Testis (tissue), 2 donors: ENCODE measurements at regions not wholly inside any gene's neighbourhood (a gene's known extent, or its start where the extent isn't known, plus 50 kb on each side); places are given as distances from the start of the nearest gene placed in this dataset.

Experiments used
- DNase-seq: peaks from one replicate; pipeline ENCODE4 v3.0.0-alpha.2; 2019
- H3K27ac ChIP-seq, 2 donors: fragments of 200-600 bp; sonication (generic); one replicate each; pipeline ENCODE4 v1.5.1; 2019
- H3K27me3 ChIP-seq: fragments of 200-600 bp; sonication (generic); one replicate; pipeline ENCODE4 v1.5.1; 2019
- H3K36me3 ChIP-seq: fragments of 200-600 bp; sonication (generic); one replicate; pipeline ENCODE4 v1.5.1; 2017; ENCODE audit warnings: low read depth; ENCODE audit errors: missing control alignments
- H3K4me1 ChIP-seq: fragments of 200-600 bp; sonication (generic); one replicate; pipeline ENCODE4 v1.5.1; 2019
- H3K4me3 ChIP-seq, 2 donors: fragments of 200-600 bp; sonication (generic); one replicate each; pipeline ENCODE4 v1.5.1; 2017 to 2019
- H3K9me3 ChIP-seq: fragments of 200-600 bp; sonication (generic); one replicate; pipeline ENCODE4 v1.5.1; 2017
- POLR2A ChIP-seq: fragments of 450-650 bp; IDR thresholded peaks from one replicate; pipeline ENCODE4 v1.6.1; 2017; ENCODE audit warnings: antibody characterized with exemption, mild to moderate bottlenecking, moderate library complexity
- WGBS, 2 donors: methylation state at CpG; one replicate each; pipeline ENCODE4 v1.1.5; 2018; 5-methylcytosine and 5-hydroxymethylcytosine counted together
- intact Hi-C: fragments of 100-400 bp; cut with DNase I; formaldehyde crosslinking; loops from one replicate; pipeline ENCODE4 v1.15.1; 2023; ENCODE audit warnings: low total_unique reads
- TF ChIP-seq, protein P1 (sequence below), 3 experiments: fragments of 450-650 bp in 2 of 3; fragments of 200-600 bp in 1 of 3; sonication (generic) in 1 of 3; IDR thresholded peaks; one replicate each; pipeline ENCODE4 v1.5.1; 2016 to 2019; ENCODE audit warnings: antibody characterized with exemption in 3 of 3, mild to moderate bottlenecking in 2 of 3, moderate library complexity in 1 of 3

GRCh38 chr5:3489239-3489843, 106.3 kb upstream of the IRX1 start:
- DNase-seq, result no peak
- Histone ChIP-seq H3K27ac (no peak overlapping the region), H3K36me3 (no peaks in the 10 kb centered on the region), H3K4me3 (no peak overlapping the region), H3K27me3 (no peaks in the 10 kb centered on the region), H3K9me3 (no peaks in the 10 kb centered on the region), H3K4me1 (no peaks in the 10 kb centered on the region)
- no peak for TF ChIP-seq POLR2A
- TF ChIP-seq, protein P1, sequence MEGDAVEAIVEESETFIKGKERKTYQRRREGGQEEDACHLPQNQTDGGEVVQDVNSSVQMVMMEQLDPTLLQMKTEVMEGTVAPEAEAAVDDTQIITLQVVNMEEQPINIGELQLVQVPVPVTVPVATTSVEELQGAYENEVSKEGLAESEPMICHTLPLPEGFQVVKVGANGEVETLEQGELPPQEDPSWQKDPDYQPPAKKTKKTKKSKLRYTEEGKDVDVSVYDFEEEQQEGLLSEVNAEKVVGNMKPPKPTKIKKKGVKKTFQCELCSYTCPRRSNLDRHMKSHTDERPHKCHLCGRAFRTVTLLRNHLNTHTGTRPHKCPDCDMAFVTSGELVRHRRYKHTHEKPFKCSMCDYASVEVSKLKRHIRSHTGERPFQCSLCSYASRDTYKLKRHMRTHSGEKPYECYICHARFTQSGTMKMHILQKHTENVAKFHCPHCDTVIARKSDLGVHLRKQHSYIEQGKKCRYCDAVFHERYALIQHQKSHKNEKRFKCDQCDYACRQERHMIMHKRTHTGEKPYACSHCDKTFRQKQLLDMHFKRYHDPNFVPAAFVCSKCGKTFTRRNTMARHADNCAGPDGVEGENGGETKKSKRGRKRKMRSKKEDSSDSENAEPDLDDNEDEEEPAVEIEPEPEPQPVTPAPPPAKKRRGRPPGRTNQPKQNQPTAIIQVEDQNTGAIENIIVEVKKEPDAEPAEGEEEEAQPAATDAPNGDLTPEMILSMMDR (IDR thresholded peaks at IDR 0.05), result no peak
- 66 to 75% methylated on average over 21 of the region's 21 CpGs for WGBS, 2 donors
- intact Hi-C loops, result no loop called here

DNA sequence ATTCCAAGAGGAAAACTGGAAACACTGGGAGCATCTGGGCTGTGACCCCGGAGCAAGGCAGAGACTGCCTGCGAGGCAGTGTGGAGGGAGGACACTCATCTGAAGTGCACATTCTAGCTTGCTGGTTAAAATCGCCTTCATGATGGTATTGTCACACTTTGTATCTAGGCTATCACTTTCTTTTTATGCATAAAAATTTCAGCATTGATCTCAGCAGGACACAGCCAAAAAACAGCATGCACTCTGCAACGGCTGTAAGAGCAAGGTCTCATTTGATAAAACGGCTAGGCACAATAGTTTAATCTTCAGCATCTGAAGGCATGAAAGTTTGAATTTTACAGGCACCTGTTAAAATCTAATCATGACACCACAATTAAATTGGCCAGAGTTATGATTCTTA, 110.8 kb upstream of the IRX1 start:
- no peak overlapping the region for H3K4me3 ChIP-seq
- H3K27ac ChIP-seq, result no peak overlapping the region
- TF ChIP-seq, protein P1 (IDR thresholded peaks at IDR 0.05), result no peak
- no peak for TF ChIP-seq POLR2A
- H3K27me3 ChIP-seq, result no peaks in the 10 kb centered on the region
- no peaks in the 10 kb centered on the region for H3K4me1 ChIP-seq
- WGBS, 2 donors, result 58 to 73% methylated on average over 5 of the region's 5 CpGs
- H3K9me3 ChIP-seq, result no peaks in the 10 kb centered on the region
- intact Hi-C loops, result no loop called here
- DNase-seq, result no peak
- no peaks in the 10 kb centered on the region for H3K36me3 ChIP-seq

DNA sequence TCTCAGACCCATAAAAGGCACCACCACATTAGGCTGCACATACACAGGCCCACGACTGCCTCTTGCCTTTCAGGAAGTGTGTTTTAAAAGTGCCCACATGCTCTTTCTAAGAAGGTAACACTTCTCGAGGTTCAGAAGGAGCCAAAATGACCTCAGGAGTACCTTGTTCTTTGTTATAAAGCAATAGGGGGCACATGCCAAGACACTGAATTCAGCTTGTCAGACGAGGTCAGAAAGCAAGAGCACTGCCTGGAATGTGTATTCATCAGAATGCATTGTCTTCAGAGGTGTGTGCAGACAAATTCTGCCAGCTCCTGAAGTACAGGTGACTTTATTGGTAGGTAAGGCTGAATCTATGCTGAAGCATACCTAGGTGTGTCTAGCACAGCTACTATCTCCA, 114.5 kb upstream of the IRX1 start:
- no peak for DNase-seq
- Histone ChIP-seq H3K27me3 (no peaks in the 10 kb centered on the region), H3K36me3 (no peaks in the 10 kb centered on the region), H3K27ac (no peak overlapping the region), H3K4me3 (no peak overlapping the region), H3K9me3 (no peaks in the 10 kb centered on the region), H3K4me1 (no peaks in the 10 kb centered on the region)
- intact Hi-C loops, result no loop called here
- no peak for TF ChIP-seq POLR2A
- TF ChIP-seq, protein P1 (IDR thresholded peaks at IDR 0.05), result no peak
- 58 to 66% methylated on average over 3 of the region's 3 CpGs for WGBS, 2 donors

GRCh38 chr5:3475674-3476073, 120.0 kb upstream of the IRX1 start:
- Histone ChIP-seq H3K36me3 (no peaks in the 10 kb centered on the region), H3K4me3 (no peak overlapping the region), H3K27ac (no peak overlapping the region), H3K9me3 (no peaks in the 10 kb centered on the region), H3K4me1 (no peaks in the 10 kb centered on the region), H3K27me3 (no peaks in the 10 kb centered on the region)
- 91 to 92% methylated on average over 1 of the region's 1 CpG for whole genome bisulfite sequencing, 2 donors
- no peak for DNase-seq
- TF ChIP-seq, protein P1 (IDR thresholded peaks at IDR 0.05), result no peak
- TF ChIP-seq POLR2A, result no peak
- intact Hi-C loops, result no loop called here

DNA sequence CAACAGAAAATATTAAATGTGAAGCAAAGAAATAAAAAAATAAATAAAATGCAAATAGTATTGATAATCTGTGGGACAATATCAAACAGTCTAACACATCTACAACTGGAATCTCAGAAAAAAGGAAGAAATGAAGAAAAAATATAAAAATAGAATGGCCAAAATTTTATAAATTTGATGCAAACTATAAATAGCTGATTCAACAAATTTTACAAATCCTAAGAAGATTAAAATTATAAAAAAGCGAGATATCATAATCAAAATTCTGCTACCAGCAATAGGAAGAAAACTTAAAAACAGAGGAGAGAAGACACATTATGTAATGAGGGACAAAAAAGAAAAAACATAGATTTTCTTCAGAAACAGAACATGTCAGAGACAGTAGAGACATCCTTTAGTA, 129.2 kb upstream of the IRX1 start:
- Histone ChIP-seq H3K9me3 (no peaks in the 10 kb centered on the region), H3K4me3 (no peak overlapping the region), H3K27ac (no peak overlapping the region), H3K27me3 (no peaks in the 10 kb centered on the region), H3K36me3 (no peaks in the 10 kb centered on the region), H3K4me1 (no peaks in the 10 kb centered on the region)
- DNase-seq, result no peak
- intact Hi-C loops, result no loop called here
- 86 to 90% methylated on average over 1 of the region's 1 CpG for whole genome bisulfite sequencing, 2 donors
- TF ChIP-seq POLR2A, result no peak
- TF ChIP-seq, protein P1 (IDR thresholded peaks at IDR 0.05), result no peak
